ENCODE measurements at regions not wholly inside any gene's neighbourhood (a gene's known extent, or its start where the extent isn't known, plus 50 kb on each side); places are given as distances from the start of the nearest gene placed in this dataset.

DNA sequence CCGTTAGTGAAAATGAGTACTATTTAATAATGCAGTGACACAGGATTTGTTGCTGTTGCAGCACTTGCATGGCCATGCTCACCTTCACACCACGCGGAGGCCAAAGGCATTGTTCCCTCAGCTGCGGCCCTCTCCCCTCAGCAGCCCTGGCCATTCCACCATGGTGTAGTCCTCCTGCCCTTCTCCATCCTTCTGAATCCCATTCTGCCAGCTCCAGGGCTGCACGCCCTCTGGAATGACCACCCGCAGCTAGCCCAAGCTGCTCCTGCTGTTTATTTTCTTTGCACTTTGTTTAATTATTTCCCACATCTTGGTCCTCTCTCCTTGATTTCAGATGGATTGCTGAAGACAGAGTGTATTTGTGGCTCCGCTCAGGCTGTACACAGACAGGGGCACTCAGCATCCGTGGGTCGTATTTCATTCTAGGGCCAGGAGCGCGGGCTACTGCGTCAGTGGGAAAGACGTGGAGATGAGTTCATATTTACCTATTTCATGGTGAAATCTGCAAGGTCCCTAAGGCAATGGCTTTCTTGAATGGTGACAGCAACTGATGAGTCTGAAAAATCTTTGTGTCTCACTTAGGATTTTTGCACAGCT is 81.4 kb upstream of the DUSP22 start:
- DNase-seq = no peak

- no peak for DNase-seq
These were observed 80.3 kb upstream of the DUSP22 start for GRCh38 chr6:211871-212497.

DNA sequence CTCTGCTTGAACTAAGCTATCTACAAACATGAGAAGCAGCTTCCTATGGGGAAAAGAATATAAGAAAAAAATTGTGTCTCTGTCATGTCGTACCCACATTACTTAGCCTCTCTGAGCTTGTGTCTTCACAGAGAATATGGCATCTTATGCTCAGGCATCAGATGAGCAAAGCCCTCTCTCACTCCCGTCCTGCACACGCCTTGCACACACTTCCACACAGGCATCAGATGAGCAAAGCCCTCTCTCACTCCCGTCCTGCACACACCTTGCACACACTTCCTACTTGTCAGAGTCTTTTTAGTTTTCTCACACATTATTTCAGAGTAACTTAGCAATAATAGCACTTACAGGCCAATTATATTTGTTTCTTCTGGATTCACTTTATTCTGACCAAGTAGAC is 79.0 kb upstream of the DUSP22 start:
- no peak for DNase-seq

- DNase-seq = no peak
These were observed 77.9 kb upstream of the DUSP22 start for GRCh38 chr6:214428-214827.

DNA sequence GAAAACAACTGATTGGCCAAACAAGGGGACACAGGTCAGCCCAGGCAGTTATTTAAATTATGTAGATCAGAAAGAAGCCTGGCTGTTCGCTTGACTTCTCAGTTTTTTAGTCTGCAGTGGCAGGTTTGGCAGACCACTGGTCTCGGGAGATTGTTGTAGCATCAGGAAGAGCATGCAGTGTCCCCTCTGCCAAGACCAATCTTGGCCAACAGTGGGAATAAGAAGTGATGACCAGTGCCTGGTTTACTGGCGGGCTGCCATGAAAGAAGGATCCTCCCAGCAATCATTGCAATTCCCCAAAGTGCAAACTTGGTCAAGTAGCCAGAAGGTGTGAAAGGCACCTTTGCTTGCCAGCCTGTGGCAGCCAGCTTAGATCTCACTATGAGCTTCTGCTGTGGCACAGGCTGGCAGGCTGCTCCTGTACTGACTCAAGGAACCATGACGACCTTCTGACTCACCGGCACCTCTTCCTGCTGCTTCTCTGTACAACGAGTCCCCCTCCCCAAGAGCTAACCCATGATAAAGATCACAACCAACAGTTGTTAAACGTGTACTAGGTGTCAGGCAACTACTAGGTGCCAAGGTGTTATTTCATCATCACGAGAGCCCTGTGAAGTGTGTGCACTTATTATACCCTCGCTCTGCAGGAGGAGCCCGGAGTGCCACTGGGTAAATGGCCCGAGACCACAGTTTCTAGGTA is 76.8 kb upstream of the DUSP22 start:
- peak; percentile 97 for DNase-seq

DNA sequence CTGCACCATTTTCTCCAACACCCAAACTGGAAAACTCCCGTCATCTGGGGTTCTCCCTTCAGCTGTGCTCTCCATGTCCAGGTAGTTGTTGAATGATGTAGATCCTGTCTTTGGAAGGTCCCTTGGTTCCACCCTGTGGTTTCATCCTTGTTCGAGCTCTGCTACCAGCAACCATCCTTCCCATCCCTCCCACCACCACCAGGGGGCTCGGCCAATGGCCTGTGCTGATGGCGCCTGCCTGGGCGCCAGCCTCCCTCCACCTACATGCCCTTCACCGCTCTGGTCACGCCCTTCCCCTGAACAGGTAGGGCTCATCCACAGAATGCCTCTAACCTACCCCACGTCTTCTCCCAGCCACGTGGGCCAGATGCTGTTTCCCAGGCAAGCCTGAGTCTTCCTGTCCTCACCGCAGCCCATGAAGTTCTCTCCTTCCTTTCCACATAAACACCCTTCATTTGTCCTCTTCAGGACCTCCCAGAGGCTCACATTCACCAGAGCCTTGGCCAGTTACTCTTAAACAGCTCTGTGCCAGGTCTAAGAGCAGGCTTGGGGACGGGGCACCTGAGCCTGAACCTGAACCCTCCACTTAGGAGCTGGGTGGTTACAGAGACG is 75.1 kb upstream of the DUSP22 start:
- DNase-seq = peak; percentile 65

GRCh38 chr6:218153-219018 is 73.9 kb upstream of the DUSP22 start:
- no peak for DNase-seq

DNA sequence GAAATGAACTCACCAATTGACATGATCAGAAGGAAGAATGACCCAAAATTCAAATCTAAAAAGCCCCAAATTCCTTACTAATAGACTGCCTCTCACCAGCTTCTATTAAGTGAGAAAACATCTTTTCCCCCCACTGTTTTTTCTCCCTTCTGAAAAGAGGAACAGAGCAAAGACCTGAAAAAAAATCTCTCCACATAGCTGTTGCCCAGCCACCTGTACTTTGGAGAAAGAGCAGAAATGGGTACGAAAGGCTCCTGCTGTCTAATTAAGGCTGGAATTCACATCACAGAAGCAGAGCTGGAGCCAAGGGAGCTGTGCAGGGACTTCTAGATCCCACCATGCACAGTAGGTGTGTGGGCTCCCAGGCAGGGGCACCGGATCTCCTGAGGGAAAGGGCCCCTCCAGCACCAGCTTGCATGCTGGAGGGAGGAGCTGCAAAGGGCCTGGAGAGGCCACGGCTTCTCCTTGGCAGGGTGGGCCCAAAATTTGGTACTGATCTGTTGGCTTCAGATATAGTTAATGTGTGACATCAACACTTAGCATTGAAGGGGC is 73.2 kb upstream of the DUSP22 start:
- DNase-seq = no peak

GRCh38 chr6:219641-220198 is 72.6 kb upstream of the DUSP22 start:
- no peak for DNase-seq

- DNase-seq = no peak
These were observed 72.0 kb upstream of the DUSP22 start for GRCh38 chr6:220312-220711.

- peak; percentile 78 for DNase-seq
These were observed 71.4 kb upstream of the DUSP22 start for GRCh38 chr6:220721-221475.

DNA sequence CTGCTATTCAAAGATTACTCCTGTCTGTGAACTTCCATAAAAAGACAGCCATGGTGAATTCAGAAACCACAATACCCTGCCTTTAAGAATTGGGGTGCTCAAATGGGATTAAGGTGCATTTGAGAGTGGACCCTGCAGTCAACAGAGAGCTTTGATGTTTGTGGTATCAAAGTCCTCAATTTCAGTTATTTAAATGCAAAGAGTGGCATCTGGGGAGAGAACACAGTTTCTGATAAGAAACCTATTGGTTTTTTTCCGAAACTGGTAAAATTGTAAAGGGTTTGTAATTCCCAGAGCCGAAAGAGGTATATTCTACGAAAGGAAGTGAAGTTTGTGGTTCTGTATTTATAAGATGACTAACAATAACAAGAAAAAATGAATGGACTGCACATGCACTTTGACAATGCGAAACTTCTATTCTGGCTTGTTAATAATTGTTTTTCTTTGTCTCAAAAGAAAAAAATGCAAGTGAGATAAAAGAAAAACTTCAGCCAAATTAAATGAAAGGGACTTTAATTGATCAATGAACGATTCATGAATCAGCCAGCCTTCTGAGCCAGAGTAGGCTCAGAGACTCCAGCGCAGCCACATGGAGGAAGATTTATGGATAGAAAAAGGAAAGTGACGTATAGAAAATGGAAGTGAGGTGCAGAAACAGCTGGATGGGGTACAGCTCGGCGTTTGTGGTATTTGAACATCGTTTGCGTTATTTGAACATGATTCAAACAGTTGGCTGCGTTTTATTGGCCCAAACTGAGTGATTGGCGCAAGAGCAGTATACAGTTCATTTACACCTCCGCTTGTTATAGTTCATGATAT is 70.5 kb upstream of the DUSP22 start:
- peak; percentile 85 for DNase-seq

GRCh38 chr6:222468-222867 is 69.8 kb upstream of the DUSP22 start:
- no peak for DNase-seq

DNA sequence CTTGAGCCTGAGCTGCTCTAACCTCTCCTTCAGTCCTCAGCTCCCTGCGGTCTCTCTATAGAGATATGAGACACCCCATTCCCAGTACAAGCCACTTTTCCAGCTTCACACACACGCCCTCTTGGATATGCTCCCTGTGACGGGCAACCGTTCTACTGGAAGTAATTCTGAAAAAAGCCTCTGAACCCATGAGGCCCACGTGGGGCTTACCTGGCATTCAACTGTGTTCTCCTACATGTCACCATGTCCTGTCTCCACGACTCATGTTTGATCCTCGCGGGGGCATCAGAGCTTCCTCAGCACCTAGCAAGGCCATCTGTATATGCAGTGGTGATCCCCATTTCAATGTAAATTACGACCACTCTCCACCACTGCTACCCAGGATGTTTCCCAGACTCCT is 69.2 kb upstream of the DUSP22 start:
- DNase-seq = no peak

GRCh38 chr6:223763-224162 is 68.5 kb upstream of the DUSP22 start:
- peak; percentile 56 for DNase-seq

- DNase-seq = no peak
These were observed 67.9 kb upstream of the DUSP22 start for GRCh38 chr6:224350-224749.

DNA sequence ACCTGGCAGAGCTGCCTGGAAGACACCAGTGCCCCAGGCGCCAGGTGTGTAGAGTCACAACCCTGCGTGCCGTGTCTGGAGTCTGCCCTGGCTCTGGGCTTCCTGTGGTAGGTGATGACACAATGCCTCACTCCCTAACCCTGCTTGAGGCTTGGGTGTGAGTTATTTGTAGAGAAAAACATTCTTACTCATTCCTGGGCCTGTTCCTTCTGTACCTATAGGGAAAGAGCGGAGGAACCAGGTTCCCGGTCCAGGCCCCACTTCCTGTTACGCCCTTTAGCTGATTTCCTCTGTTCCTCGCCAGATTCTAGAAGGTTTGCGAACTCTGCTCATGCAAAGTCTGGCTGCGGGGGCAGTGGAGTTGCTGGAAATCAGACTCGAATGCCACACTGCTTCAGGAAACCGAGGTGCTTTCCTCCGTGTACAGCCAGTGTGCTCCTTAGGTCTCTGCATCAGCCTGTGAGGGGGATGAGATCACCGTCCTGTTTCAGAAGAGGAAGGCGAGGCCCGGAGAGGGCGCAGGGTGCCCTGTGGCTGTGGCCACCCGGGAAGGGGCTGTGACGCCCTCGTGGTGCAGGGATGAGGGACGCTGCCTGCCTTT is 67.1 kb upstream of the DUSP22 start:
- peak; percentile 94 for DNase-seq

GRCh38 chr6:225907-226306 is 66.4 kb upstream of the DUSP22 start:
- no peak for DNase-seq

DNA sequence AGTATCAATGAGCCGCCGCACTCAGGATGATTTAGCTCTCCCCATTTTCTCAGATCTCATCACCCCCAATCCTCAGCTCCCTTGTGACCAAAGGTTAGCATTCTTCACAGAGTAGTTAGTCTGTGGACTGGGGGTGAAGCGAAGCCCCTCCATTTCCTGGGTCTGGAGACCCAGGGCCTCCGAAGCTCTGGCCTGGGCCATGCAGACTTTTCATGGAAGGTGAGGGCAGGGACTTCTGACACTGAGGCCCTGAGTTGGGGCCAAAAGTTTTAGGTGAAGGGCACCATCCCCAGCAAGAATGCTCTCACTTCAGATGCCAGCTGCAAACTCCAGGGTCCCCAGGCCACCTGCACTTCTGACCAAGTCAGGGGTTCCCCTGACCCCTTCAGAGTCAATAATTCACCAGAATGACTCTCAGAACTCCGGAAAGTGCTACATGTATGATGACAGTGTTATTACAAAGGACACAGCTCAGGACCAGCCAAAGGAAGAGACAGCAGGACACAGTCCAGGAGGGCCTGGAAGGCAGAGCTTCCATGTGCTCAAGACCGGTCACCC is 65.7 kb upstream of the DUSP22 start:
- DNase-seq = no peak
